ENCODE measurements at regions not wholly inside any gene's neighbourhood (a gene's known extent, or its start where the extent isn't known, plus 50 kb on each side); places are given as distances from the start of the nearest gene placed in this dataset.

DNA sequence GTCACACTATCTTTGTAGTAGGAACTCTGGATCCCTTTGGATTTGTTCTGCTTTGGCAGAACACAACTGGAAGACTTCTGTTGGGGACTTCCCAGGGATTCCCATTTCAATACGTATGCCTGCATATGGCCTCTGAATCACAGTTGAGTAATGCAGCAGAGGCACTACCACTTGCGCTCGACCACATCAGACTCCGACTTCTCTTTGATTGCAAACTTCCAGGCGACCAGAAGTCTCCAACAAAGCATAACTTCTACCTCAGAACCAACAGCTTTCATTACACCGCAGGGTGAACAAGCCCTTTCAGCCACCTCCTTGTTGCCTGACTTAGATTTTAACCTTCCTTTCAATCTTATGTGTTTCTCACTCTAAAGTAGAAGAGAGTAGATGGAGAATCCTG lies 924.4 kb downstream of the IGSF11 start:
- TF ChIP-seq GATA2 (IDR thresholded peaks at IDR 0.05; ENCODE audit: low read depth, low read length) (no peak), GATA3 (IDR thresholded peaks at IDR 0.05; ENCODE audit: low read depth, low read length) (no peak)
